ENCODE measurements at regions not wholly inside any gene's neighbourhood (a gene's known extent, or its start where the extent isn't known, plus 50 kb on each side); places are given as distances from the start of the nearest gene placed in this dataset.

DNA sequence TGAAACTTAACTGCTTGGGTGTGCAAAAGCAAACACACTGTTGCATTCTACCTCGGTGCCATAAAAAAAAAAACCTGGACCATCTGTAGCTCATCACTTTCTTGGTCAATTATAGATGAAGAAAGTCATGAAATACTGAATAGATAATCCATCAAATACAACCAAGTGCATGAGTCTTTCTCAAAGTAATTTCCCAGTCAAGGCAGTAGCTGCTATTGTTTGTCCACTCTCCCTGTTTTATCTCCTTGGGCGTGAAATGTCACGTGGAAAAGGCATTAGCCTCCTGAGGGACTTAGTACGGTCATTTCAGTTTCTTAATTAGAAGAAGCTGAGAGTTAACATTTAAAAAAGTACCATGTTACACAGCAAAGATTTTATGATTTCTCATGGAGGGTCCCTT lies 1697.9 kb downstream of the PCDH9 start:
- ChIA-PET CTCF (ENCODE audit: low intra/inter-chr PET ratio, low total read pairs) (no interaction called here), POLR2A (no interaction called here)
- Histone ChIP-seq H3K4me1 (ENCODE audit: insufficient read depth, low read length) (no peaks in the 10 kb centered on the region), H3K27ac (ENCODE audit: extremely low read length, insufficient read depth, low read length) (no peak overlapping the region), H4K20me1 (ENCODE audit: insufficient read depth, low read length) (no peaks in the 10 kb centered on the region), H3K27me3 (ENCODE audit: control insufficient read depth in 1 of 2, insufficient read depth in 2 of 2, low read length in 2 of 2) (no peaks in the 10 kb centered on the region), H3K4me3 (replicated peaks in 1 of 3; ENCODE audit: insufficient read depth in 1 of 3, low read depth in 2 of 3, low read length in 3 of 3) (no peak overlapping the region), H3K4me2 (ENCODE audit: low read depth, low read length) (no peak overlapping the region), H3K79me2 (ENCODE audit: insufficient read depth, low read length) (no peaks in the 10 kb centered on the region), H3K36me3 (replicated peaks in 1 of 2; ENCODE audit: control insufficient read depth in 1 of 2, insufficient read depth in 2 of 2, low read length in 2 of 2) (no peaks in the 10 kb centered on the region), H3K9me3 (ENCODE audit: low read length) (peaks cover 5% of the 10 kb centered on the region; the same call in 1 of the 2 replicates), H3K9ac (ENCODE audit: insufficient read depth, low read depth, low read length) (no peak overlapping the region), H2AFZ (ENCODE audit: low read length) (no peak overlapping the region)
- intact Hi-C loops (cut with micrococcal nuclease; ENCODE audit: unreplicated experiment) (no loop called here), in situ Hi-C loops (cut with HindIII; ENCODE audit: extremely low pct_ligation_motif_present, low pct_unique_long_range_greater_than_20kb) (no loop called here)
- WGBS (ENCODE audit: low lambda C conversion rate), result 3% methylated on average over 4 of the region's 4 CpGs
- DNase-seq (ENCODE audit: low spot score), result no peak
- TF ChIP-seq SALL1 (CRISPR knock-in tag; IDR thresholded peaks at IDR 0.05) (no peak), TSC22D2 (CRISPR knock-in tag; IDR thresholded peaks at IDR 0.05; ENCODE audit: borderline replicate concordance) (no peak), FOXK1 (CRISPR knock-in tag; IDR thresholded peaks at IDR 0.05; ENCODE audit: borderline replicate concordance, low read depth) (no peak), FOXC1 (CRISPR knock-in tag; IDR thresholded peaks at IDR 0.05; ENCODE audit: borderline replicate concordance) (no peak), NCOR1 (IDR thresholded peaks at IDR 0.05; ENCODE audit: borderline replicate concordance, low read length) (no peak), ZNF709 (CRISPR knock-in tag; IDR thresholded peaks at IDR 0.05) (no peak), ZC3H4 (CRISPR knock-in tag; IDR thresholded peaks at IDR 0.05; ENCODE audit: borderline replicate concordance) (no peak)
- TF ChIP-seq, protein P1, sequence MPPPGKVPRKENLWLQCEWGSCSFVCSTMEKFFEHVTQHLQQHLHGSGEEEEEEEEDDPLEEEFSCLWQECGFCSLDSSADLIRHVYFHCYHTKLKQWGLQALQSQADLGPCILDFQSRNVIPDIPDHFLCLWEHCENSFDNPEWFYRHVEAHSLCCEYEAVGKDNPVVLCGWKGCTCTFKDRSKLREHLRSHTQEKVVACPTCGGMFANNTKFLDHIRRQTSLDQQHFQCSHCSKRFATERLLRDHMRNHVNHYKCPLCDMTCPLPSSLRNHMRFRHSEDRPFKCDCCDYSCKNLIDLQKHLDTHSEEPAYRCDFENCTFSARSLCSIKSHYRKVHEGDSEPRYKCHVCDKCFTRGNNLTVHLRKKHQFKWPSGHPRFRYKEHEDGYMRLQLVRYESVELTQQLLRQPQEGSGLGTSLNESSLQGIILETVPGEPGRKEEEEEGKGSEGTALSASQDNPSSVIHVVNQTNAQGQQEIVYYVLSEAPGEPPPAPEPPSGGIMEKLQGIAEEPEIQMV (CRISPR knock-in tag; IDR thresholded peaks at IDR 0.05; ENCODE audit: low read depth), result no peak
- TF ChIP-seq, protein P2, sequence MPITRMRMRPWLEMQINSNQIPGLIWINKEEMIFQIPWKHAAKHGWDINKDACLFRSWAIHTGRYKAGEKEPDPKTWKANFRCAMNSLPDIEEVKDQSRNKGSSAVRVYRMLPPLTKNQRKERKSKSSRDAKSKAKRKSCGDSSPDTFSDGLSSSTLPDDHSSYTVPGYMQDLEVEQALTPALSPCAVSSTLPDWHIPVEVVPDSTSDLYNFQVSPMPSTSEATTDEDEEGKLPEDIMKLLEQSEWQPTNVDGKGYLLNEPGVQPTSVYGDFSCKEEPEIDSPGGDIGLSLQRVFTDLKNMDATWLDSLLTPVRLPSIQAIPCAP (CRISPR knock-in tag; IDR thresholded peaks at IDR 0.05; ENCODE audit: low read depth), result no peak
- TF ChIP-seq, protein P3, sequence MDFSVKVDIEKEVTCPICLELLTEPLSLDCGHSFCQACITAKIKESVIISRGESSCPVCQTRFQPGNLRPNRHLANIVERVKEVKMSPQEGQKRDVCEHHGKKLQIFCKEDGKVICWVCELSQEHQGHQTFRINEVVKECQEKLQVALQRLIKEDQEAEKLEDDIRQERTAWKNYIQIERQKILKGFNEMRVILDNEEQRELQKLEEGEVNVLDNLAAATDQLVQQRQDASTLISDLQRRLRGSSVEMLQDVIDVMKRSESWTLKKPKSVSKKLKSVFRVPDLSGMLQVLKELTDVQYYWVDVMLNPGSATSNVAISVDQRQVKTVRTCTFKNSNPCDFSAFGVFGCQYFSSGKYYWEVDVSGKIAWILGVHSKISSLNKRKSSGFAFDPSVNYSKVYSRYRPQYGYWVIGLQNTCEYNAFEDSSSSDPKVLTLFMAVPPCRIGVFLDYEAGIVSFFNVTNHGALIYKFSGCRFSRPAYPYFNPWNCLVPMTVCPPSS (IDR thresholded peaks at IDR 0.05), result no peak
- no peak for FAIRE-seq
- no TSS peak for BruUV-seq (replicated peaks)
- ATAC-seq, result no peak
